ENCODE measurements at regions not wholly inside any gene's neighbourhood (a gene's known extent, or its start where the extent isn't known, plus 50 kb on each side); places are given as distances from the start of the nearest gene placed in this dataset.
"Not testable (repeated sequence)": the region's sequence is repeated elsewhere in the genome, so short reads cannot be mapped to it uniquely, and the experiment has no call there.

GRCh38 chr9:95585824-95586223, 69.1 kb upstream of the PTCH1 start:
- peaks cover 21% of the 10 kb centered on the region for H3K4me1 ChIP-seq

GRCh38 chr9:95584176-95584575, 67.4 kb upstream of the PTCH1 start:
- Histone ChIP-seq H3K4me3 (peak overlapping the region; percentile 39), H3K4me1 (peaks cover 24% of the 10 kb centered on the region), H3K27ac (peak overlapping the region; percentile 37; the same call in 1 of the 2 replicates), H3K36me3 (no peaks in the 10 kb centered on the region), H3K27me3 (no peaks in the 10 kb centered on the region), H3K9me3 (replicated peaks) (no peaks in the 10 kb centered on the region)
- DNase-seq: peak; percentile 87 to 89

More at GRCh38 chr9:95585824-95586223, 69.1 kb upstream of the PTCH1 start:
- H3K27me3 ChIP-seq: no peaks in the 10 kb centered on the region
- no peak for DNase-seq
- no peak overlapping the region for H3K27ac ChIP-seq
- no peaks in the 10 kb centered on the region for H3K36me3 ChIP-seq
- H3K9me3 ChIP-seq (replicated peaks): no peaks in the 10 kb centered on the region
- no peak overlapping the region for H3K4me3 ChIP-seq

- Histone ChIP-seq H3K4me1 (peaks cover 19% of the 10 kb centered on the region), H3K9me3 (replicated peaks) (no peaks in the 10 kb centered on the region), H3K4me3 (no peak overlapping the region), H3K27ac (no peak overlapping the region; the same call in 1 of the 2 replicates), H3K36me3 (no peaks in the 10 kb centered on the region), H3K27me3 (no peaks in the 10 kb centered on the region; the same call in 1 of the 2 replicates)
- DNase-seq: no peak
Observed at GRCh38 chr9:95581900-95582299, 65.1 kb upstream of the PTCH1 start.

GRCh38 chr9:95580812-95581761, 64.3 kb upstream of the PTCH1 start:
- DNase-seq: no peak
- no peaks in the 10 kb centered on the region for H3K36me3 ChIP-seq
- no peak overlapping the region for H3K4me3 ChIP-seq
- H3K4me1 ChIP-seq: peaks cover 19% of the 10 kb centered on the region
- H3K9me3 ChIP-seq (replicated peaks): no peaks in the 10 kb centered on the region
- H3K27ac ChIP-seq: no peak overlapping the region
- no peaks in the 10 kb centered on the region; the same call in 1 of the 2 replicates for H3K27me3 ChIP-seq

- H3K4me3 ChIP-seq: no peak overlapping the region
- no peak overlapping the region for H3K27ac ChIP-seq
- peaks cover 16% of the 10 kb centered on the region for H3K4me1 ChIP-seq
- no peaks in the 10 kb centered on the region; the same call in 1 of the 2 replicates for H3K27me3 ChIP-seq
- H3K9me3 ChIP-seq (replicated peaks): no peaks in the 10 kb centered on the region
- H3K36me3 ChIP-seq: no peaks in the 10 kb centered on the region
- DNase-seq: no peak
Observed at GRCh38 chr9:95574866-95575553, 58.2 kb upstream of the PTCH1 start.

- H3K27me3 ChIP-seq: no peaks in the 10 kb centered on the region; the same call in 1 of the 2 replicates
- peaks cover 16% of the 10 kb centered on the region for H3K4me1 ChIP-seq
Observed at GRCh38 chr9:95574176-95574575, 57.4 kb upstream of the PTCH1 start.

GRCh38 chr9:95573463-95573862, 56.7 kb upstream of the PTCH1 start:
- Histone ChIP-seq H3K4me1 (peaks cover 16% of the 10 kb centered on the region), H3K9me3 (replicated peaks) (no peaks in the 10 kb centered on the region), H3K27ac (no peak overlapping the region), H3K27me3 (no peaks in the 10 kb centered on the region), H3K4me3 (no peak overlapping the region), H3K36me3 (no peaks in the 10 kb centered on the region)
- no peak for DNase-seq

More at GRCh38 chr9:95574176-95574575, 57.4 kb upstream of the PTCH1 start:
- H3K27ac ChIP-seq: no peak overlapping the region
- H3K4me3 ChIP-seq: no peak overlapping the region
- no peak for DNase-seq
- no peaks in the 10 kb centered on the region for H3K36me3 ChIP-seq
- no peaks in the 10 kb centered on the region for H3K9me3 ChIP-seq (replicated peaks)

GRCh38 chr9:95572381-95573151, 55.8 kb upstream of the PTCH1 start:
- Histone ChIP-seq H3K4me1 (peaks cover 16% of the 10 kb centered on the region), H3K9me3 (replicated peaks) (no peaks in the 10 kb centered on the region), H3K27me3 (no peaks in the 10 kb centered on the region), H3K36me3 (no peaks in the 10 kb centered on the region), H3K27ac (no peak overlapping the region), H3K4me3 (peak overlapping the region; percentile 24; the same call in 1 of the 2 replicates)
- DNase-seq: peak; percentile 62 to 67

- H3K27me3 ChIP-seq: no peaks in the 10 kb centered on the region
- DNase-seq: peak; percentile 29
- H3K4me1 ChIP-seq: peaks cover 16% of the 10 kb centered on the region
- H3K36me3 ChIP-seq: no peaks in the 10 kb centered on the region
- no peaks in the 10 kb centered on the region for H3K9me3 ChIP-seq (replicated peaks)
- peak overlapping the region; percentile 41 for H3K4me3 ChIP-seq
- peak overlapping the region; percentile 30; the same call in 1 of the 2 replicates for H3K27ac ChIP-seq
Observed at GRCh38 chr9:95570646-95571045, 53.9 kb upstream of the PTCH1 start.

- peaks cover 16% of the 10 kb centered on the region for H3K4me1 ChIP-seq
- no peaks in the 10 kb centered on the region for H3K27me3 ChIP-seq
- peak overlapping the region; percentile 30; the same call in 1 of the 2 replicates for H3K27ac ChIP-seq
- peak overlapping the region; percentile 41 for H3K4me3 ChIP-seq
- no peaks in the 10 kb centered on the region for H3K9me3 ChIP-seq (replicated peaks)
- no peaks in the 10 kb centered on the region for H3K36me3 ChIP-seq
- peak; percentile 64 to 66 for DNase-seq
Observed at GRCh38 chr9:95570150-95570549, 53.4 kb upstream of the PTCH1 start.

- H3K4me1 ChIP-seq: peaks cover 16% of the 10 kb centered on the region
- not testable (repeated sequence) for H3K27ac ChIP-seq
Observed at GRCh38 chr9:95568735-95569134, 52.0 kb upstream of the PTCH1 start.

More at GRCh38 chr9:95568735-95569134, 52.0 kb upstream of the PTCH1 start:
- H3K36me3 ChIP-seq; H3K9me3 ChIP-seq (replicated peaks); H3K4me3 ChIP-seq; H3K27me3 ChIP-seq; DNase-seq: not testable (repeated sequence)
